HepG2 (cell line): ENCODE measurements at regions not wholly inside any gene's neighbourhood (a gene's known extent, or its start where the extent isn't known, plus 50 kb on each side); places are given as distances from the start of the nearest gene placed in this dataset.
A peak's percentile ranks its signal among the peaks of the same experiment; 100 is the strongest.

Source experiments
- ATAC-seq: fragments of 200-7000 bp; cut with Tn5 transposase; 3 replicates; pipeline ENCODE4 v1.9.1; 2020; ENCODE audit warnings: mild to moderate bottlenecking, moderate library complexity
- BruUV-seq: library from RNA; stranded (reverse); fragments of 400-500 nt; replicated peaks from 2 replicates; lab custom pipeline; 2021; lab: Mats Ljungman, UMichigan
- CTCF ChIA-PET: fragments of 300-600 bp; formaldehyde crosslinking; extraction: SDS; loops from one replicate; lab custom pipeline; 2021; ENCODE audit warnings: low total read pairs, inconsistent platforms, low intra/inter-chr PET ratio; lab: Yijun Ruan, JAX
- POLR2A ChIA-PET: fragments of 350-600 bp; sonication (Branson Sonifier 250); formaldehyde crosslinking; loops from one replicate; lab custom pipeline; 2020; ENCODE audit warnings: antibody characterized with exemption, inconsistent platforms; lab: Yijun Ruan, JAX
- DNase-seq: peaks from one replicate; pipeline ENCODE4 v3.0.0-alpha.2; 2015; ENCODE audit warnings: low spot score
- FAIRE-seq: peaks from 3 replicates; lab custom pipeline; 2011; peaks lifted over from hg19 to GRCh38; lab: Jason Lieb, UNC
- H2AFZ ChIP-seq: one replicate; pipeline ENCODE4 v1.6.1; 2011; ENCODE audit warnings: low read length, inconsistent platforms
- H3K27ac ChIP-seq: fragments of 300-600 bp; 3 replicates; pipeline ENCODE4 v1.8.0; 2011; ENCODE audit warnings: mixed run types, mild to moderate bottlenecking, mixed read lengths, low read length, inconsistent platforms; ENCODE audit not compliant: insufficient read depth; ENCODE audit errors: extremely low read length
- H3K27me3 ChIP-seq, 2 experiments: fragments of 200-600 bp in 1 of 2; 2 replicates in 1 of 2; 3 replicates in 1 of 2; pipeline versions ENCODE4 v1.6.0 to v1.8.0; 2011; ENCODE audit warnings: low read length in 2 of 2, mild to moderate bottlenecking in 2 of 2, moderate library complexity in 2 of 2, inconsistent platforms in 1 of 2; ENCODE audit not compliant: insufficient read depth in 2 of 2, control insufficient read depth in 1 of 2
- H3K36me3 ChIP-seq, 2 experiments: fragments of 200-600 bp in 1 of 2; replicated peaks in 1 of 2; 2 replicates in 1 of 2; 3 replicates in 1 of 2; pipeline versions ENCODE4 v1.5.1 to v1.8.0; 2011; ENCODE audit warnings: low read length in 2 of 2, inconsistent platforms in 1 of 2; ENCODE audit not compliant: insufficient read depth in 2 of 2, control insufficient read depth in 1 of 2
- H3K4me1 ChIP-seq: 2 replicates; pipeline ENCODE4 v1.5.1; 2012; ENCODE audit warnings: low read length, inconsistent platforms; ENCODE audit not compliant: insufficient read depth
- H3K4me2 ChIP-seq: 2 replicates; pipeline ENCODE4 v1.6.0; 2011; ENCODE audit warnings: low read depth, low read length, inconsistent platforms
- H3K4me3 ChIP-seq, 3 experiments: fragments of 200-600 bp in 1 of 3; sonication (generic), shearing (Covaris generic) in 1 of 3; replicated peaks in 1 of 3; 2 replicates each; pipeline ENCODE4 v1.5.1; 2011 to 2016; ENCODE audit warnings: low read length in 3 of 3, inconsistent platforms in 2 of 3, low read depth in 2 of 3, mild to moderate bottlenecking in 2 of 3, control low read depth in 1 of 3, mixed read lengths in 1 of 3; ENCODE audit not compliant: insufficient read depth in 1 of 3
- H3K79me2 ChIP-seq: one replicate; pipeline ENCODE4 v1.6.1; 2011; ENCODE audit warnings: low read length, inconsistent platforms; ENCODE audit not compliant: insufficient read depth
- H3K9ac ChIP-seq: 2 replicates; pipeline ENCODE4 v1.6.0; 2011; ENCODE audit warnings: mild to moderate bottlenecking, low read depth, low read length, inconsistent platforms; ENCODE audit not compliant: insufficient read depth
- H3K9me3 ChIP-seq: 2 replicates; pipeline ENCODE4 v1.5.1; 2012; ENCODE audit warnings: mild to moderate bottlenecking, low read length
- H4K20me1 ChIP-seq: 2 replicates; pipeline ENCODE4 v1.6.0; 2011; ENCODE audit warnings: inconsistent platforms, mild to moderate bottlenecking, low read length, moderate library complexity; ENCODE audit not compliant: insufficient read depth
- ARID2 ChIP-seq: sonication (generic); formaldehyde crosslinking; IDR thresholded peaks from 2 replicates; pipeline ENCODE4 v1.8.1; 2022; ENCODE audit warnings: mild to moderate bottlenecking, missing genetic modification reagents, borderline replicate concordance
- IKZF5 ChIP-seq: IDR thresholded peaks from 2 replicates; pipeline ENCODE4 v1.6.1; 2018; ENCODE audit warnings: missing genetic modification reagents, mild to moderate bottlenecking, missing compliant biosample characterization
- MIER2 ChIP-seq: IDR thresholded peaks from 2 replicates; pipeline ENCODE4 v1.6.1; 2016; ENCODE audit warnings: missing biosample characterization, missing genetic modification reagents
- REST ChIP-seq, 2 experiments: IDR thresholded peaks; 2 replicates each; pipeline ENCODE4 v1.6.1; 2011 to 2012; ENCODE audit warnings: low read length in 2 of 2, borderline replicate concordance in 1 of 2, low read depth in 1 of 2, mild to moderate bottlenecking in 1 of 2, moderate library complexity in 1 of 2
- ZMAT3 ChIP-seq: sonication (generic); formaldehyde crosslinking; conservative IDR thresholded peaks from 2 replicates; pipeline ENCODE4 v1.7.0; 2021; ENCODE audit warnings: missing genetic modification reagents
- ZNF768 ChIP-seq: sonication (generic); formaldehyde crosslinking; IDR thresholded peaks from 2 replicates; pipeline ENCODE4 v1.4.0; 2020; ENCODE audit warnings: missing genetic modification reagents
- whole genome bisulfite sequencing: methylation state at CpG from one replicate; pipeline ENCODE4 v1.1.6; 2017; ENCODE audit warnings: low lambda C conversion rate; 5-methylcytosine and 5-hydroxymethylcytosine counted together
- in situ Hi-C: cut with HindIII; loops from 2 replicates; pipeline ENCODE4 v1.10.0; 2017; ENCODE audit warnings: low pct_unique_long_range_greater_than_20kb; ENCODE audit not compliant: extremely low pct_ligation_motif_present
- intact Hi-C: fragments of 100-400 bp; cut with micrococcal nuclease; formaldehyde crosslinking; loops from one replicate; pipeline ENCODE4 v1.10.0; 2022; ENCODE audit not compliant: unreplicated experiment

- Histone ChIP-seq H3K79me2 (no peaks in the 10 kb centered on the region), H3K27me3 (no peaks in the 10 kb centered on the region), H3K4me2 (no peak overlapping the region), H3K27ac (no peak overlapping the region), H3K36me3 (no peaks in the 10 kb centered on the region), H4K20me1 (no peaks in the 10 kb centered on the region), H3K9ac (no peak overlapping the region), H3K4me3 (no peak overlapping the region), H3K4me1 (peaks cover 13% of the 10 kb centered on the region), H3K9me3 (no peaks in the 10 kb centered on the region), H2AFZ (no peak overlapping the region)
- BruUV-seq, result no TSS peak
- intact Hi-C loops (no loop called here), in situ Hi-C loops (no loop called here)
- no peak for ATAC-seq
- FAIRE-seq, result no peak
- TF ChIP-seq REST (IDR thresholded peaks at IDR 0.05; ENCODE audit: borderline replicate concordance in 1 of 2, low read depth in 1 of 2, low read length in 2 of 2) (peak; percentile 26 to 90), ZMAT3 (CRISPR knock-in tag) (no peak), ZNF768 (CRISPR knock-in tag) (no peak), MIER2 (CRISPR knock-in tag) (peak; percentile 91), ARID2 (CRISPR knock-in tag) (no peak), IKZF5 (no peak)
- DNase-seq, result no peak
- CTCF ChIA-PET, result no interaction called here
- WGBS, result 77% methylated on average over 3 of the region's 3 CpGs
- POLR2A ChIA-PET, result no interaction called here
Measured at GRCh38 chr7:104045183-104045582, 55.7 kb upstream of the RELN start.
